Breast epithelium (tissue), 3 donors: ENCODE measurements at regions not wholly inside any gene's neighbourhood (a gene's known extent, or its start where the extent isn't known, plus 50 kb on each side); places are given as distances from the start of the nearest gene placed in this dataset.

Experiments
- CTCF ChIP-seq, 3 donors: fragments of 450-650 bp; IDR thresholded peaks; one replicate each; pipeline ENCODE4 v1.5.1; 2016 to 2017; ENCODE audit warnings: antibody characterized with exemption in 3 of 3, mild to moderate bottlenecking in 3 of 3, moderate library complexity in 3 of 3
- POLR2AphosphoS5 ChIP-seq, 3 donors: sonication (generic); formaldehyde crosslinking; IDR thresholded peaks; one replicate each; pipeline ENCODE4 v1.6.1; 2017; ENCODE audit warnings: antibody characterized with exemption in 3 of 3

DNA sequence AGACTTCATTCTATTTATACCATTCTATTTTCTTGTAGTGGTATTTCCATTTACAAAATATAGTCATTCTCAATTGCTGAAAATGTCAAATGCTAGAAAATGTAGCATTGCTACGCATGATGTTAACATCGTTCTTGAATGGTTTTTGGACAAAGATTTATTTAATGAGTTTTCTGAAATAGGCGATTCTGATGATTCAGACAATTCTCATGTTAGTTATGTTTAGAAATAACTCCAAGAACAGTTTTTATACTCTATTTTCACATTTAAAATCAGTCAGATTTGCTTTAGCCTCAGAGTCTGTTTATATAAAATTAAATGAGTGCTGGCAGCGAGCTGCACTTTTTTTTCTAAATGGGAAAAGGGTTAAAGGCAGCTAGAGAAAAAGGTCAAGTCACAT is 414.8 kb upstream of the MGAT4C start:
- TF ChIP-seq CTCF (IDR thresholded peaks at IDR 0.05) (no peak), POLR2AphosphoS5 (IDR thresholded peaks at IDR 0.05) (no peak)
